ENCODE measurements at regions not wholly inside any gene's neighbourhood (a gene's known extent, or its start where the extent isn't known, plus 50 kb on each side); places are given as distances from the start of the nearest gene placed in this dataset.

- TF ChIP-seq CTCF (IDR thresholded peaks at IDR 0.05) (no peak), POLR2A (IDR thresholded peaks at IDR 0.05) (no peak), POLR2AphosphoS5 (IDR thresholded peaks at IDR 0.05) (no peak)
Measured at GRCh38 chr18:68316636-68317035, 398.3 kb downstream of the TMX3 start.
